HepG2 (cell line): ENCODE measurements at regions not wholly inside any gene's neighbourhood (a gene's known extent, or its start where the extent isn't known, plus 50 kb on each side); places are given as distances from the start of the nearest gene placed in this dataset.

Source experiments
- EP300 ChIP-seq, 3 experiments: sonication (generic) in 1 of 3; formaldehyde crosslinking in 1 of 3; IDR thresholded peaks; 2 replicates each; pipeline versions ENCODE4 v1.5.1 to v1.6.1; 2011 to 2020; ENCODE audit warnings: low read depth in 2 of 3, low read length in 2 of 3, borderline replicate concordance in 1 of 3, improper control_type of control experiment in 1 of 3, mild to moderate bottlenecking in 1 of 3, missing genetic modification reagents in 1 of 3, moderate library complexity in 1 of 3
- FLYWCH1 ChIP-seq: sonication (generic); formaldehyde crosslinking; IDR thresholded peaks from 2 replicates; pipeline ENCODE4 v1.8.1; 2023; ENCODE audit warnings: mild to moderate bottlenecking, missing genetic modification reagents
- TGIF2 ChIP-seq: IDR thresholded peaks from 2 replicates; pipeline ENCODE4 v1.6.1; 2016; ENCODE audit warnings: control low read depth, missing compliant biosample characterization
- YY1 ChIP-seq: IDR thresholded peaks from 2 replicates; pipeline ENCODE4 v1.6.1; 2011; ENCODE audit warnings: low read length, low read depth, moderate library complexity, mild to moderate bottlenecking; ENCODE audit not compliant: insufficient read depth, insufficient replicate concordance
- ZNF460 ChIP-seq: sonication (generic); formaldehyde crosslinking; IDR thresholded peaks from 2 replicates; pipeline ENCODE4 v1.5.1; 2020; ENCODE audit warnings: missing genetic modification reagents, mild to moderate bottlenecking, borderline replicate concordance
- ZNF550 ChIP-seq: sonication (generic); formaldehyde crosslinking; IDR thresholded peaks from 2 replicates; pipeline ENCODE4 v1.4.0; 2020; ENCODE audit warnings: mild to moderate bottlenecking, missing genetic modification reagents, borderline replicate concordance
- ZNF83 ChIP-seq: sonication (generic); formaldehyde crosslinking; IDR thresholded peaks from 2 replicates; pipeline ENCODE4 v1.4.0; 2020; ENCODE audit warnings: missing genetic modification reagents, mild to moderate bottlenecking, borderline replicate concordance
- TF ChIP-seq, protein P1 (sequence below), 2 experiments: IDR thresholded peaks; 2 replicates each; pipeline ENCODE4 v1.6.1; 2011 to 2012; ENCODE audit warnings: low read length in 2 of 2, borderline replicate concordance in 1 of 2, low read depth in 1 of 2, mild to moderate bottlenecking in 1 of 2, moderate library complexity in 1 of 2
- TF ChIP-seq, protein P2 (sequence below): sonication (generic); formaldehyde crosslinking; IDR thresholded peaks from 2 replicates; pipeline ENCODE4 v1.9.0; 2021; ENCODE audit warnings: missing genetic modification reagents, borderline replicate concordance
- TF ChIP-seq, protein P3 (sequence below): sonication (generic); formaldehyde crosslinking; IDR thresholded peaks from 2 replicates; pipeline ENCODE4 v1.4.0; 2020; ENCODE audit warnings: missing genetic modification reagents
- TF ChIP-seq, protein P4 (sequence below): sonication (generic); formaldehyde crosslinking; IDR thresholded peaks from 2 replicates; pipeline ENCODE4 v1.8.1; 2022; ENCODE audit warnings: mild to moderate bottlenecking, missing genetic modification reagents
- TF ChIP-seq, protein P5 (sequence below): sonication (generic); formaldehyde crosslinking; IDR thresholded peaks from 2 replicates; pipeline ENCODE4 v1.4.0; 2020; ENCODE audit warnings: missing genetic modification reagents

DNA sequence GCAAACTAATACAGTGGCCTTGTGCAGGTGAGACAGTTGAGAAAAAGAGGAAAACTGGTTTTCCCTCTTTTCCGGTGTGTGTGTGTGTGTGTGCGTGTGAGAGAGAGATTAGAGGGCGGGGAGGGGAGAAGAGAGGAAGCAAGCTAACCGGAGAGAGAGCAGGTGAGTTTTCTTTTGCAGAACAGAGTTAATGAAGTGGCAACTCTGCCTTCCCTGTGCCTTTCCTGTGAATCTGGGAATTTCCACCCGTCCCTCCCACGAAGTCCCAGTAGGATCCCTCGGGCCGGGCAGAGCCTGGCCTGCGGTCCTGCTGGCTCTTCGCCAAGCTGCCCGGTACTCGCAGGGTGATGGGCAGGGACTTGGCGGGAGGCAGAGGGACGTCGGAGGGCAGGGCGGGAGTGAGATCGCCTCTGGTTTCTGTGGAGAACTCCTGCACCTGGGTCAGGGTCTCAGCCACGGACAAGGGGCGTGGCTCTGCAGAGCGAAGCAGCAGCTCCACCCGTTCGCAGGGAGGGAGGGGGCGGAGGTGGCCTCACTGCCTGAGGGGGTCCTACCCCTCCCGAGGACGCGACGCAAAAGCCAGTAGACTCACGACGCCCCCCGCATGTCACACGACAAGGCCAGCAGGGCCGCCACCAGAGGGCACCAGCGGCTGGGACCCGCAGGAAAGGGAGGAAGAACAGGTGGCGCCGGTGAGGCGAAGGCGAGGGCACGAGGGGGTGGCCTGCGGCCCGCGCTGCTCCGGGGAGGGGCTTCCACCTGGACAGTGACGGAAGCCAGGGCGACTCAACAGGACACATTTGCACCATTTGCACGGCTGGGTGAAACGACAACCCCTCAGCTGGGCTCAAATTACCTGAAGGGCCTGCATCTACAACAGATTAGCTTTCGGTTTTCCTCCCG is 51.2 kb upstream of the RNF182 start (continued):
- TF ChIP-seq, protein P1, sequence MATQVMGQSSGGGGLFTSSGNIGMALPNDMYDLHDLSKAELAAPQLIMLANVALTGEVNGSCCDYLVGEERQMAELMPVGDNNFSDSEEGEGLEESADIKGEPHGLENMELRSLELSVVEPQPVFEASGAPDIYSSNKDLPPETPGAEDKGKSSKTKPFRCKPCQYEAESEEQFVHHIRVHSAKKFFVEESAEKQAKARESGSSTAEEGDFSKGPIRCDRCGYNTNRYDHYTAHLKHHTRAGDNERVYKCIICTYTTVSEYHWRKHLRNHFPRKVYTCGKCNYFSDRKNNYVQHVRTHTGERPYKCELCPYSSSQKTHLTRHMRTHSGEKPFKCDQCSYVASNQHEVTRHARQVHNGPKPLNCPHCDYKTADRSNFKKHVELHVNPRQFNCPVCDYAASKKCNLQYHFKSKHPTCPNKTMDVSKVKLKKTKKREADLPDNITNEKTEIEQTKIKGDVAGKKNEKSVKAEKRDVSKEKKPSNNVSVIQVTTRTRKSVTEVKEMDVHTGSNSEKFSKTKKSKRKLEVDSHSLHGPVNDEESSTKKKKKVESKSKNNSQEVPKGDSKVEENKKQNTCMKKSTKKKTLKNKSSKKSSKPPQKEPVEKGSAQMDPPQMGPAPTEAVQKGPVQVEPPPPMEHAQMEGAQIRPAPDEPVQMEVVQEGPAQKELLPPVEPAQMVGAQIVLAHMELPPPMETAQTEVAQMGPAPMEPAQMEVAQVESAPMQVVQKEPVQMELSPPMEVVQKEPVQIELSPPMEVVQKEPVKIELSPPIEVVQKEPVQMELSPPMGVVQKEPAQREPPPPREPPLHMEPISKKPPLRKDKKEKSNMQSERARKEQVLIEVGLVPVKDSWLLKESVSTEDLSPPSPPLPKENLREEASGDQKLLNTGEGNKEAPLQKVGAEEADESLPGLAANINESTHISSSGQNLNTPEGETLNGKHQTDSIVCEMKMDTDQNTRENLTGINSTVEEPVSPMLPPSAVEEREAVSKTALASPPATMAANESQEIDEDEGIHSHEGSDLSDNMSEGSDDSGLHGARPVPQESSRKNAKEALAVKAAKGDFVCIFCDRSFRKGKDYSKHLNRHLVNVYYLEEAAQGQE (IDR thresholded peaks at IDR 0.05; ENCODE audit: borderline replicate concordance in 1 of 2, low read depth in 1 of 2, low read length in 2 of 2) = no peak
- TF ChIP-seq TGIF2 (CRISPR knock-in tag) (peak; percentile 91; the same call in 1 of the 2 replicates), FLYWCH1 (CRISPR knock-in tag) (peak; percentile 35; the same call in 1 of the 2 replicates), ZNF550 (CRISPR knock-in tag) (peak; percentile 99), EP300 (IDR thresholded peaks at IDR 0.05; ENCODE audit: low read depth in 2 of 2, low read length in 2 of 2) (no peak), EP300 (CRISPR knock-in tag; IDR thresholded peaks at IDR 0.05; ENCODE audit: borderline replicate concordance) (peak; percentile 72; the same call in 1 of the 2 replicates), YY1 (peak; percentile 45), ZNF83 (CRISPR knock-in tag) (peak; percentile 90), ZNF460 (CRISPR knock-in tag) (peak; percentile 19; the same call in 1 of the 2 replicates)
- TF ChIP-seq, protein P2, sequence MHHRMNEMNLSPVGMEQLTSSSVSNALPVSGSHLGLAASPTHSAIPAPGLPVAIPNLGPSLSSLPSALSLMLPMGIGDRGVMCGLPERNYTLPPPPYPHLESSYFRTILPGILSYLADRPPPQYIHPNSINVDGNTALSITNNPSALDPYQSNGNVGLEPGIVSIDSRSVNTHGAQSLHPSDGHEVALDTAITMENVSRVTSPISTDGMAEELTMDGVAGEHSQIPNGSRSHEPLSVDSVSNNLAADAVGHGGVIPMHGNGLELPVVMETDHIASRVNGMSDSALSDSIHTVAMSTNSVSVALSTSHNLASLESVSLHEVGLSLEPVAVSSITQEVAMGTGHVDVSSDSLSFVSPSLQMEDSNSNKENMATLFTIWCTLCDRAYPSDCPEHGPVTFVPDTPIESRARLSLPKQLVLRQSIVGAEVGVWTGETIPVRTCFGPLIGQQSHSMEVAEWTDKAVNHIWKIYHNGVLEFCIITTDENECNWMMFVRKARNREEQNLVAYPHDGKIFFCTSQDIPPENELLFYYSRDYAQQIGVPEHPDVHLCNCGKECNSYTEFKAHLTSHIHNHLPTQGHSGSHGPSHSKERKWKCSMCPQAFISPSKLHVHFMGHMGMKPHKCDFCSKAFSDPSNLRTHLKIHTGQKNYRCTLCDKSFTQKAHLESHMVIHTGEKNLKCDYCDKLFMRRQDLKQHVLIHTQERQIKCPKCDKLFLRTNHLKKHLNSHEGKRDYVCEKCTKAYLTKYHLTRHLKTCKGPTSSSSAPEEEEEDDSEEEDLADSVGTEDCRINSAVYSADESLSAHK (CRISPR knock-in tag) = peak; percentile 30; the same call in 1 of the 2 replicates
- TF ChIP-seq, protein P3, sequence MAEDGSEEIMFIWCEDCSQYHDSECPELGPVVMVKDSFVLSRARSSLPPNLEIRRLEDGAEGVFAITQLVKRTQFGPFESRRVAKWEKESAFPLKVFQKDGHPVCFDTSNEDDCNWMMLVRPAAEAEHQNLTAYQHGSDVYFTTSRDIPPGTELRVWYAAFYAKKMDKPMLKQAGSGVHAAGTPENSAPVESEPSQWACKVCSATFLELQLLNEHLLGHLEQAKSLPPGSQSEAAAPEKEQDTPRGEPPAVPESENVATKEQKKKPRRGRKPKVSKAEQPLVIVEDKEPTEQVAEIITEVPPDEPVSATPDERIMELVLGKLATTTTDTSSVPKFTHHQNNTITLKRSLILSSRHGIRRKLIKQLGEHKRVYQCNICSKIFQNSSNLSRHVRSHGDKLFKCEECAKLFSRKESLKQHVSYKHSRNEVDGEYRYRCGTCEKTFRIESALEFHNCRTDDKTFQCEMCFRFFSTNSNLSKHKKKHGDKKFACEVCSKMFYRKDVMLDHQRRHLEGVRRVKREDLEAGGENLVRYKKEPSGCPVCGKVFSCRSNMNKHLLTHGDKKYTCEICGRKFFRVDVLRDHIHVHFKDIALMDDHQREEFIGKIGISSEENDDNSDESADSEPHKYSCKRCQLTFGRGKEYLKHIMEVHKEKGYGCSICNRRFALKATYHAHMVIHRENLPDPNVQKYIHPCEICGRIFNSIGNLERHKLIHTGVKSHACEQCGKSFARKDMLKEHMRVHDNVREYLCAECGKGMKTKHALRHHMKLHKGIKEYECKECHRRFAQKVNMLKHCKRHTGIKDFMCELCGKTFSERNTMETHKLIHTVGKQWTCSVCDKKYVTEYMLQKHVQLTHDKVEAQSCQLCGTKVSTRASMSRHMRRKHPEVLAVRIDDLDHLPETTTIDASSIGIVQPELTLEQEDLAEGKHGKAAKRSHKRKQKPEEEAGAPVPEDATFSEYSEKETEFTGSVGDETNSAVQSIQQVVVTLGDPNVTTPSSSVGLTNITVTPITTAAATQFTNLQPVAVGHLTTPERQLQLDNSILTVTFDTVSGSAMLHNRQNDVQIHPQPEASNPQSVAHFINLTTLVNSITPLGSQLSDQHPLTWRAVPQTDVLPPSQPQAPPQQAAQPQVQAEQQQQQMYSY (CRISPR knock-in tag) = 0 out of 2 replicates have a peak, but pooled peaks have one; percentile 40
- TF ChIP-seq, protein P4, sequence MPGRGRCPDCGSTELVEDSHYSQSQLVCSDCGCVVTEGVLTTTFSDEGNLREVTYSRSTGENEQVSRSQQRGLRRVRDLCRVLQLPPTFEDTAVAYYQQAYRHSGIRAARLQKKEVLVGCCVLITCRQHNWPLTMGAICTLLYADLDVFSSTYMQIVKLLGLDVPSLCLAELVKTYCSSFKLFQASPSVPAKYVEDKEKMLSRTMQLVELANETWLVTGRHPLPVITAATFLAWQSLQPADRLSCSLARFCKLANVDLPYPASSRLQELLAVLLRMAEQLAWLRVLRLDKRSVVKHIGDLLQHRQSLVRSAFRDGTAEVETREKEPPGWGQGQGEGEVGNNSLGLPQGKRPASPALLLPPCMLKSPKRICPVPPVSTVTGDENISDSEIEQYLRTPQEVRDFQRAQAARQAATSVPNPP (CRISPR knock-in tag) = peak; percentile 93
- TF ChIP-seq, protein P5, sequence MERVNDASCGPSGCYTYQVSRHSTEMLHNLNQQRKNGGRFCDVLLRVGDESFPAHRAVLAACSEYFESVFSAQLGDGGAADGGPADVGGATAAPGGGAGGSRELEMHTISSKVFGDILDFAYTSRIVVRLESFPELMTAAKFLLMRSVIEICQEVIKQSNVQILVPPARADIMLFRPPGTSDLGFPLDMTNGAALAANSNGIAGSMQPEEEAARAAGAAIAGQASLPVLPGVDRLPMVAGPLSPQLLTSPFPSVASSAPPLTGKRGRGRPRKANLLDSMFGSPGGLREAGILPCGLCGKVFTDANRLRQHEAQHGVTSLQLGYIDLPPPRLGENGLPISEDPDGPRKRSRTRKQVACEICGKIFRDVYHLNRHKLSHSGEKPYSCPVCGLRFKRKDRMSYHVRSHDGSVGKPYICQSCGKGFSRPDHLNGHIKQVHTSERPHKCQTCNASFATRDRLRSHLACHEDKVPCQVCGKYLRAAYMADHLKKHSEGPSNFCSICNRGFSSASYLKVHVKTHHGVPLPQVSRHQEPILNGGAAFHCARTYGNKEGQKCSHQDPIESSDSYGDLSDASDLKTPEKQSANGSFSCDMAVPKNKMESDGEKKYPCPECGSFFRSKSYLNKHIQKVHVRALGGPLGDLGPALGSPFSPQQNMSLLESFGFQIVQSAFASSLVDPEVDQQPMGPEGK (CRISPR knock-in tag) = peak; percentile 97
